ENCODE measurements at regions not wholly inside any gene's neighbourhood (a gene's known extent, or its start where the extent isn't known, plus 50 kb on each side); places are given as distances from the start of the nearest gene placed in this dataset.
"Not testable (repeated sequence)": the region's sequence is repeated elsewhere in the genome, so short reads cannot be mapped to it uniquely, and the experiment has no call there.

DNA sequence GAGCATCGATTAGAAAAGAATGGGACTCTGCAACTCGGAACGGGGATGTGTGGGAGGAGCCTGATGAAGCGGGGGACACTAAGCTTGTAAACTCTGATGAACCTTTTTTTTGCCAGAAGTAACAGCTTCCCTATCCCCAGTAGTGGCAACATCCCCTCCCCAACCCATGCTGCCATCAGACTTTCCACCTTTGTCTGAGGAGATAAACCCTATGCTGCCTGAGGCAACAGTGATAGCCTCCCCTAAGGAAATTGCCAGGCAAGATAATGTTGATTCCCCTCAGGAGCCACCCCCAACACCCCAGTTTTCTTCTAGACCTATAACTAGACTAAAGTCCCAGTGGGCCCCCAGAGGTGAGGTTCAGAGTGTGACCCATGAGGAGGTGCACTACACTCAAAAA lies 173.7 kb downstream of the AKR1D1 start:
- TF ChIP-seq, protein P1, sequence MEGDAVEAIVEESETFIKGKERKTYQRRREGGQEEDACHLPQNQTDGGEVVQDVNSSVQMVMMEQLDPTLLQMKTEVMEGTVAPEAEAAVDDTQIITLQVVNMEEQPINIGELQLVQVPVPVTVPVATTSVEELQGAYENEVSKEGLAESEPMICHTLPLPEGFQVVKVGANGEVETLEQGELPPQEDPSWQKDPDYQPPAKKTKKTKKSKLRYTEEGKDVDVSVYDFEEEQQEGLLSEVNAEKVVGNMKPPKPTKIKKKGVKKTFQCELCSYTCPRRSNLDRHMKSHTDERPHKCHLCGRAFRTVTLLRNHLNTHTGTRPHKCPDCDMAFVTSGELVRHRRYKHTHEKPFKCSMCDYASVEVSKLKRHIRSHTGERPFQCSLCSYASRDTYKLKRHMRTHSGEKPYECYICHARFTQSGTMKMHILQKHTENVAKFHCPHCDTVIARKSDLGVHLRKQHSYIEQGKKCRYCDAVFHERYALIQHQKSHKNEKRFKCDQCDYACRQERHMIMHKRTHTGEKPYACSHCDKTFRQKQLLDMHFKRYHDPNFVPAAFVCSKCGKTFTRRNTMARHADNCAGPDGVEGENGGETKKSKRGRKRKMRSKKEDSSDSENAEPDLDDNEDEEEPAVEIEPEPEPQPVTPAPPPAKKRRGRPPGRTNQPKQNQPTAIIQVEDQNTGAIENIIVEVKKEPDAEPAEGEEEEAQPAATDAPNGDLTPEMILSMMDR (IDR thresholded peaks at IDR 0.05), result no peak
- H3K27me3 Mint-ChIP-seq (ENCODE audit: low read depth, poor library complexity), result no peaks in the 10 kb centered on the region
- H3K27ac Mint-ChIP-seq, result no peak overlapping the region
- peaks cover 19% of the 10 kb centered on the region for H3K9me3 Mint-ChIP-seq
- no peak overlapping the region for H3K4me3 Mint-ChIP-seq
- H3K4me1 Mint-ChIP-seq, result no peaks in the 10 kb centered on the region
- no peak for DNase-seq
- no peaks in the 10 kb centered on the region for H3K36me3 Mint-ChIP-seq (ENCODE audit: low read depth)

DNA sequence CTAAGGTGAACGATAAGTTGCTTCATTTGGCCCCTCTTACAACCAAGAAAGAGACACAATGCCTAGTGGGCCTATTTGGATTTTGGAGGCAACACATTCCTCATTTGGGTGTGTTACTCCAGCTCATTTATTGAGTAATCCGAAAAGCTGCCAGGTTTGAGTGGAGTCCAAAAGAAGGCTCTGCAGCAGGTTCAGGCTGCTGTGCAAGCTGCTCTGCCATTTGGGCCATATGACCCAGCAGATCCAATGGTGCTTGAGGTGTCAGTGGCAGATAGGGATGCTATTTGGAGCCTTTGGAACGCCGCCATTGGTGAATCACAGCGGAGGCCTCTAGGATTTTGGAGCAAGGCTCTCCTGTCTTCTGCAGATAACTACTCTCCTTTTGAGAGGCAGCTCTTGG lies 176.4 kb downstream of the AKR1D1 start:
- DNase-seq; H3K36me3 Mint-ChIP-seq (ENCODE audit: low read depth); H3K27ac Mint-ChIP-seq; H3K4me3 Mint-ChIP-seq; H3K27me3 Mint-ChIP-seq (ENCODE audit: low read depth, poor library complexity); H3K4me1 Mint-ChIP-seq: not testable (repeated sequence)
- peaks cover 27% of the 10 kb centered on the region for H3K9me3 Mint-ChIP-seq

DNA sequence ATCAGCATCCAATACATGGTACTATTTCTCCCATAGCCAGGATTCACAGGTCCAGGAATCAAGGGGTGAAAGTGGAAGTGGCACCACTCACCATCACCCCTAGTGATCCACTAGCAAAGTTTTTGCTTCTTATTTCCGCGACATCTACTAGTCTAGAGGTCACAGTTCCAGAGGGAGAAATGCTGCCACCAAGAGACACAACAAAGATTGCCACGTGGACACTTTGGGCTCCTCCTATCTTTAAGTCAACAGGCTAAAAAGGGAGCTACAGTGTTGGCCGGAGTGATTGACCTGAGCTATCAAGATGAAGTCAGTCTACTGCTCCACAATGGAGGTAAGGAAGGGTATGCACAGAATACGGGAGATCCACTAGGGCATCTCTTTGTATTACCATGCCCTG lies 178.2 kb downstream of the AKR1D1 start:
- TF ChIP-seq, protein P1 (IDR thresholded peaks at IDR 0.05), result no peak
- Mint-ChIP-seq H3K36me3 (ENCODE audit: low read depth) (no peaks in the 10 kb centered on the region), H3K27ac (no peak overlapping the region), H3K4me1 (no peaks in the 10 kb centered on the region), H3K27me3 (ENCODE audit: low read depth, poor library complexity) (peaks cover 3% of the 10 kb centered on the region), H3K4me3 (no peak overlapping the region), H3K9me3 (peaks cover 25% of the 10 kb centered on the region)
- no peak for DNase-seq

DNA sequence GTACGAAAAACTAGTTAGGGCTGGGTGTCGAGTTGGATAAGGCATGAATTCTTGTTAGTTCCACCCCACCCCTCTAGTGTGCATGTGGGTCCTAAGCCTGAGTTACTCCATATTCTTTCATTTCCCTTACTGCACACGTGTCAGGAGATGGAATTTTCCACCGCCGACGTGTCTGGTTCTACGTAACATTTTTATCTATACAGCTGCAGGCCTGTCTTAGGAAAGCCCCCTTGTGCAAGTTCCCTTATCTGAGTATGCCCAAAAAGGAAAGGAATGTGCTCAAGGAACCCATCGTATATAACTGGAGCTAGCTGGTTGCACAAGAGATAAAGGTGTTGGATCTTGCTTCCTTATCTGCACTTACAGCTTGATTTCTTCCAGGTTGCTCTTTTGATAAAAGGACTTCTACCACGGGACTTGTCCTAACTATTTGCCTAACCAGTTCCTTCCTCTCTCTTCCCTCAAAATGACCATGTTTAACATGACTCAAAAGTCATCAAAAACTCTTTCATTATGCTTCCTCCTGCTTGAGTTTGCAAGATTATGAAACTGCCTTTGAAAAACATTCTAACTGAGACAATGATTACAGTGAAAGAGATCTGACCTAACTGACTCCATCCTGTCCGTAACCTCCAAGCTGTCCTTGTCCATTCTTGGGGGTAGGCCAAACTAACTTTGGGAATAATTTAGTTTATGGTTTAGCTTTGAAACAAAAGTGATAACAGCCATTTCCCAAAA lies 181.4 kb downstream of the AKR1D1 start:
- no peaks in the 10 kb centered on the region for H3K36me3 Mint-ChIP-seq (ENCODE audit: low read depth)
- no peak for DNase-seq
- peaks cover 3% of the 10 kb centered on the region for H3K27me3 Mint-ChIP-seq (ENCODE audit: low read depth, poor library complexity)
- H3K4me1 Mint-ChIP-seq, result no peaks in the 10 kb centered on the region
- H3K4me3 Mint-ChIP-seq, result no peak overlapping the region
- TF ChIP-seq, protein P1 (IDR thresholded peaks at IDR 0.05), result no peak
- peaks cover 22% of the 10 kb centered on the region for H3K9me3 Mint-ChIP-seq
- no peak overlapping the region for H3K27ac Mint-ChIP-seq

DNA sequence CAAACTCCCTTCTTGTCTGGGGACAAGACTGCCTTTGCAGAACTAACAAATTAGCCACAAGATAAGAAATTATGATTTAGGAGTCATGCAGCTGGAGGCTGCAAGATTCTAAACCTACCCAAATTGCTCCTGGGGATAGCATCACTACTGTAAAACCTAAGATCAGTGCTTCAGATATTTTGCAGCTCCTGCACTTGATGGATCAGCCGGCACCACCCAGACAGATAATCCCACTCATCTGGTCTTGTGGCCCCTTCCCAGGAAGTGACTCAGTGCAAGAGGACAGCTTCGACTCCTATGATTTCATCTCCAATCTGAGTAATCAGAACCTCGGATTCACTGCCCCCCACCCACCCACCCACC lies 181.9 kb downstream of the AKR1D1 start:
- no peak overlapping the region for H3K27ac Mint-ChIP-seq
- H3K9me3 Mint-ChIP-seq, result peaks cover 19% of the 10 kb centered on the region
- no peak overlapping the region for H3K4me3 Mint-ChIP-seq
- no peak for DNase-seq
- H3K27me3 Mint-ChIP-seq (ENCODE audit: low read depth, poor library complexity), result peaks cover 3% of the 10 kb centered on the region
- no peaks in the 10 kb centered on the region for H3K36me3 Mint-ChIP-seq (ENCODE audit: low read depth)
- H3K4me1 Mint-ChIP-seq, result no peaks in the 10 kb centered on the region
- TF ChIP-seq, protein P1 (IDR thresholded peaks at IDR 0.05), result no peak

DNA sequence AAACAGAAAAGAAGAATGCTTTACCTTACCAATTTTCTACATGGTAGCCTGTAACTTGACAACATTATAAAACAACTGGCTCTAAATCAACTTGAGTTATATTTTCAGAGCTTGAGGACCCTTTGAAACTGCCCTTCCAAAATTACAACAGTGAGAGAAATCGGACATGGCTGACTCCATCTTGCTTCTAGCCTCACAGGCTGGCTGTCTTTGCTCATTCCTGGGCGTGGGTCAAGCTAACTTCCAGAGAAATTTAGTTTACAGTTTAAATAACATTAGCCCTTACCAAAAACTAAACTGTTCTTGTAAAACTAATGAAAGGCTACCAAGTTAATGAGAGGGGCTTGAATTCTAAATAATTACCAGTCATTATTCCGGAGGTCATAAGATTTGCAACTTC lies 183.4 kb downstream of the AKR1D1 start:
- H3K27me3 Mint-ChIP-seq (ENCODE audit: low read depth, poor library complexity), result peaks cover 3% of the 10 kb centered on the region
- no peaks in the 10 kb centered on the region for H3K36me3 Mint-ChIP-seq (ENCODE audit: low read depth)
- H3K27ac Mint-ChIP-seq, result no peak overlapping the region
- TF ChIP-seq, protein P1 (IDR thresholded peaks at IDR 0.05), result no peak
- H3K4me3 Mint-ChIP-seq, result no peak overlapping the region
- peaks cover 15% of the 10 kb centered on the region for H3K9me3 Mint-ChIP-seq
- no peaks in the 10 kb centered on the region for H3K4me1 Mint-ChIP-seq
- no peak for DNase-seq

Data from nephron progenitor cell (in vitro differentiated cells).